ENCODE measurements at regions not wholly inside any gene's neighbourhood (a gene's known extent, or its start where the extent isn't known, plus 50 kb on each side); places are given as distances from the start of the nearest gene placed in this dataset.
"Not testable (repeated sequence)": the region's sequence is repeated elsewhere in the genome, so short reads cannot be mapped to it uniquely, and the experiment has no call there.

- DNase-seq (ENCODE audit: low read depth), result no peak
Observed at GRCh38 chr1:99062192-99062591, 57.5 kb upstream of the PLPPR5 start.

GRCh38 chr1:99069146-99069545, 64.5 kb upstream of the PLPPR5 start:
- DNase-seq (ENCODE audit: low read depth), result no peak

DNA sequence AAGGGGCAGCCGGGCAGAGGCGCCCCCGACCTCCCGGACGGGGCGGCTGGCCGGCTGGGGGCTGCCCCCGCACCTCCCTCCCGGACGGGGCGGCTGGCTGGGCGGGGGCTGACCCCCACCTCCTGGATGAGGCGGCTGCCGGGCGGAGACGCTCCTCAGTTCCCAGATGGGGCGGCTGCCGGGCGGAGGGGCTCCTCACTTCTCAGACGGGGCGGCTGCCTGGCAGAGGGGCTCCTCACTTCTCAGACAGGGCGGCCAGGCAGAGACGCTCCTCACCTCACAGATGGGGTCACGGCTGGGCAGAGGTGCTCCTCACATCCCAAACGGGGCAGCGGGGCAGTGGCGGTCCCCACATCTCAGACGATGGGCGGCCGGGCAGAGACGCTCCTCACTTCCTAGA, 73.9 kb upstream of the PLPPR5 start:
- DNase-seq (ENCODE audit: low read depth), result not testable (repeated sequence)

DNA sequence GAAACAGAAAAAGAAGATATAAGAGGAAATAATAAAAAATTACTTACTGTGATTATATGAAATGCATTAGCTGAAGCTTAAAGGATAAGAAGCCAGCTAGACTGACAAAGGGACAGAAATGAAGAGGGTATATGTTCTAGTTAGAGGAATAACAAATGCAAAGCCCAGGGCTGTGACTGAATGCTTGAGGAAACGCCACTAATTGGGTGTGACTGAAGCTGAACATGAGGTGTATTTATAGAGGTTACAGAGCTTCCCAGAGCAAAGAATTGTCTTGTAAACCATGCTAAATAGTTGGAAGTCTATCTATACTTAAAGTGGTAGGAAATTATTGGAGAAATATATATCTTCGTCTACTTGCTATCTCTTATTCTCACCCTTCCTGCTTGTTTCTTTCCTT, 77.7 kb upstream of the PLPPR5 start:
- DNase-seq (ENCODE audit: low read depth), result no peak

- DNase-seq (ENCODE audit: low read depth), result no peak
Observed at GRCh38 chr1:99083338-99083737, 78.7 kb upstream of the PLPPR5 start.

DNA sequence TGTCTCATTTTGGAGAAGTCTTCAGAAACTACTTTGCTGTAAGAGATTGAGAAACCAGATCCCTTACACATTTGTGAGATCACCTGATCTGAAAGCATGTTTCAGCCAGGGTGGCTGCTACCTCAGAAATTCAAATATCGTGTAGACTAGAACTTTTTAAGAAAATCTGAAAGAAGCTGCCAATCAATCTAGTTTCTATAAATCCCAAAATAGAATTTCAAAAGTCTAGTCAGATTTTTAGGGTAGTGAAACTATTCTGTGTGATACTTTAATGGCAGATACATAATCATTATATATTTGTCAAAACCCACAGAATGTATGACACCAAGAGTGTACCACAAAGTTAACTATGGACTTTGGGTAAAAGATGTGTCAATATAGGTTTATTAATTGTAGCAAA, 79.9 kb upstream of the PLPPR5 start:
- no peak for DNase-seq (ENCODE audit: low read depth)

DNA sequence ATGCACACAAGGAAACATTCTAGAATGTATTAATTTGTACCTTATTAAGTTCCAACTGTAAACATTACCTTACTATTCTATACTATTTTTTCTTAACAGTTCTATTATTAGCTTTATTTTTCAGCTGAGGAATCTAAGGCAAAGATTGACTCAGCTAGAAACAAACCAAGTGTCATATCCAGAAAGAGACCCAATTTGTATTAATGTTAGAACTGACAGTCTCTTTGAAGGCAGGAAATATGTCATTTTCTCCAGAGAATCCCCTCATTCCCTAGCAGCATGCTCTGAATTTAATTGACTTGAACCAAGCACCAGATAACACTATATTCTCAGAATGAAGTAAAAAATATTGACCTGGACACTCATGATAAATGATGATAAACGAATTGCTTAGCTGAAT, 81.4 kb upstream of the PLPPR5 start:
- DNase-seq (ENCODE audit: low read depth), result no peak

DNA sequence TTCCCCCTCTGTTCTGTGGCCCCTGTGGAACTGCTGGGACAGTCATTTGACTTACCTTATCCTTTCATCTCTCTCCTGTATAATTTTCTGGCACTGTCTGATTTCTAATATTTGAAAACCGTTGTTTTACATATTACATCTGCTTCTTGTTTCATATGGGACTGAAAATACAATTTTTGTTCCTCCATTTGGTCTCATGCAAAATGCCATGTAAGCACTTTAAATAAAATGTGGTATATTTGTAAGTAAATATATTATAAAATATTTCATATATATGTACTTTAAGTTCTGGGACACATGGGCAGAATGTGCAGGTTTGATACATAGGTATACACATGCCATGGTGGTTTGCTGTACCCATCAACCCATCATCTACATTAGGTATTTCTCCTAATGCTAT, 93.9 kb upstream of the PLPPR5 start:
- DNase-seq (ENCODE audit: low read depth), result no peak

DNA sequence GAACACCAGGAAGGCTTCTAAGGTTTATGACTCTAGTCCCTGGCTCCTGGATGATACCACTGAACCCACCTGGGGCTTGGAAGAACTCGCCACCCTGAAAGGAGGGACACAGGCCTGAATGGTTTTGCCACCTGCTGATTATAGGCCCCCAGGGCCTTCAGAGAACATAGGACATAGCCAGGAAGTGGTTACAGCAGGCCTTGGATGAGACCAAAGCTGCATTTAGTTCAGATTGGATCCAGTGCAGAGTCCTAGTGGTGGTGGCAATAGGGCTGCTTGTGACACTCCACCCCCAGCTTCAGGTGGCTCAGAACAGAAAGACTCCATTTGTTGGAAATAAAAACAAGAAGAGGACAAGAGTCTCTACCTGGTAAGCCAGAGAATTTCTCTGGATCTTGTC, 101.6 kb upstream of the PLPPR5 start:
- no peak for DNase-seq (ENCODE audit: low read depth)

DNA sequence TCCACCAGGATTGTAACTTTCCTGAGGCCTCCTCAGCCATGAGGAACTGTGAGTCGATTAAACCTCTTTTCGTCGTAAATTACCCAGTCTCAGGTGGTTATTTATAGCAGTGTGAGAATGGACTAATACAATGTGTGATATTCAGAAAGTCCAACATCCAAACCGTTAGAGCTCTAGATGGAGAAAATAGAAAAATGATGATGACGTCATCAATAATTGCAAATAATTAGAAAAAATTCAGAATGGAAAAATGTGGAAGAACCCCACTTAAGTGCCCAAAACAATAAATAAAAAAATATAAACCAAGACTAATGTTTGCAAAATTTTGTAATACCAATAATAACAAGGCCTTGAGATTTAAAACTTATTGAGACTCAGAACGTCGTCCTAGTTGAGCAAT, 103.0 kb upstream of the PLPPR5 start:
- DNase-seq (ENCODE audit: low read depth), result no peak

DNA sequence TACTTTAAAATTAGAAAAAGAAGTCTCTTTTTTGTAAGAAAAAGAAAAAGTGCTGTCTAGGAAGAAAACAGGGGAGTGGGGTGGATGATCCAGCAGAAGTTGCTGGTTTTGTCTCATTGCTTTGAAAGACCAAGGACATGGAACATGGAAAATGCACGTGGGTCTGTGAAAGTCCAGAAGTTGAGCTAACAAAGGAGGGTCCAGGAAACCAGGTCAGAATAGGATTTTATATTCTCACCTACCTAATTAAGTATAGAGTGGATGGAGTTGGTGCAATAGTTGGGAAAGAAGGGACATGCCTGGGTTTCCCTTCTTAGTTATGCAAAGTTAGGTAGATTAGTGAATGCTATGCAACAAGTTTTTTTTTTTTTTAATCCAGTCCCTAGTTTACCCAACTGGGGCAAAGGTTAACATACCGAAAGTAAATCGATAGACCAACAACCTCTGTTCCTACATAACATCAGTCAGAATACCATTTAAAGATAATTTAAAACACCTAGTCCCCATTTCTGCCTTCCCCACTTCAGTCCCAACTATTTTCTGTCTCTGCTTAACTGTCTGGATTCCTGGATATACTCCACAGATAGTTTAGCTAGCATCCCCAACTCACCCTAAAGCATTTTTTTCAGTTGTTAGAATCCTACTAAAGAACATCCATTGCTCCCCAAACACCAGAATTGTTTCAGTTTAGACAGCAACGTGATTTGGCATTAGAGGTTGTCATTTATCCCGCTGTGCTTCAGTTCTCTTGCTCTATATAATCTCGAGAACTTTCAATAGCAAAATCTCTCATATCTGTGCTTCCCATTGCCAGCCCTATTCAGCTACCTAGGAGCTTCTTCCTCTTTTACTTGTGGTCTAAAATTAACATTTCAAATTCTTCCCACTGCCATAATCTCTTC, 105.7 kb upstream of the PLPPR5 start:
- DNase-seq (ENCODE audit: low read depth), result no peak

- no peak for DNase-seq (ENCODE audit: low read depth)
Observed at GRCh38 chr1:99115231-99115630, 110.6 kb upstream of the PLPPR5 start.

DNA sequence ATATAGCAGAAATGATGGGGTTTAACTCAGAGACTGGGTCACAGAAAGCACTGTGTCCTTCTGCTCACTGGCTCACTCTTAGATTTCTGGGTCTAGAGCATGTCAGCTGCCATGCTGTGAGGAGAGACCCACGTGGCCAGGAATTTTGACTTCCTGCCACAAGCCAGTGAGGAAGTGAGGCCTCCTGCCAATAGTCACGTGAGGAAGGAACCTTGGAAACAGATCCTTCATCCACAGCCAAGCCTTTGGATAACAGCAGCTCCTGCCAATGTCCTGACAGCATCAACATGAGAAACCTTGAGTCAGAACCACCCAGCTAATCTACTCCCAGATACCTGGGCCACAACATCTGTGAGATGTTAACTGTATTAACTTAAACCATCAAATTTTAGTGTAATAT, 114.5 kb upstream of the PLPPR5 start:
- DNase-seq (ENCODE audit: low read depth), result no peak

- DNase-seq (ENCODE audit: low read depth), result no peak
Observed at GRCh38 chr1:99122039-99122438, 117.4 kb upstream of the PLPPR5 start.

DNA sequence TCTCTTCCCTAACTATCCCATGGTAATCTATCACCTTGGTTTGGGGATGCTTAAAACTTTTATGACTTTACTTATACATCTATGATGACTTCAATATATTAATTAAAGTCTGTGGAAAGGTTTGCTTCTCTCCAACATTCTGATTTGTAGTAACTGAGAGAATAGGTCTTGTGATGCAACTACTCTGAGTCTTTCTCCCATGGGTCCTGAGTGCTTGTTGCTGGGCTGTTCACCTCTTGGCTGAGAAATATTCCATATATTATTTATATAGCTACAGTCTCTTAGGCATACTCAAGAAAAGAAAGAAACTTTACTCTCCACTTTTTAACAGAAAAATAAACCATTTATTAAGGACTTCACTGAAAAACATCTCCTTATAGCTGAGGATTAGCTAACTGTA, 119.3 kb upstream of the PLPPR5 start:
- DNase-seq (ENCODE audit: low read depth), result no peak

- DNase-seq (ENCODE audit: low read depth), result no peak
Observed at GRCh38 chr1:99131546-99131945, 126.9 kb upstream of the PLPPR5 start.

GRCh38 chr1:99133756-99134500, 129.3 kb upstream of the PLPPR5 start:
- no peak for DNase-seq (ENCODE audit: low read depth)

DNA sequence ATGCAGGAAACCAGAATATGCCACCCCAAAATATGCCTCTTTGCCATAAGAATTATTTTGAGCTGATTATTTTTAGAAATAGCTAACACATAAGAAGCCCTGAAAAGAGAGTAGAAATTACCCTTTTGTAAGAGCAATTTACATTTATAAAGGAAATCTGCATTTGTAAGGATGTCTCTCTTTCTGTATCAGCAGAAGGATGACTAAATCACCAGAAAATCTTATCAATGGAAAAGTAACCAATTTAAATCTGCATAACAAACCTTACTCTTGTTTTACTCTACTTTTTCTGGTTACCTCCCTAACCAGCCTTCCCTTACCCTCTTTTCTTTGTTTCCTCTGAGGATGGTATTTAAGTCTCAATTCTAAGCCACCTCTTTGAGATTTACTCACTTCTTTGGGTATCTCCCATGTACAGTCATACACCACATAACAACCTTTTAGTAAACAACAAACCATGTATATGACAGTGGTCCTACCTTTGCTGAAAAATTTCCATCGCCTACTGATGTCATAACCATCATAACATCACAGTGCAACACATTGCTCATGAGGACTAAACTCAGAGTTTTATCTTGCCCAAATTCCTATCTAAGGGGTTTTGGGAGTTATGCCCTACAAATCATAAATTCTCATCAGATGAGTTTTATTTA, 126.6 kb upstream of the PLPPR4 start:
- no peak for DNase-seq (ENCODE audit: low read depth)

DNA sequence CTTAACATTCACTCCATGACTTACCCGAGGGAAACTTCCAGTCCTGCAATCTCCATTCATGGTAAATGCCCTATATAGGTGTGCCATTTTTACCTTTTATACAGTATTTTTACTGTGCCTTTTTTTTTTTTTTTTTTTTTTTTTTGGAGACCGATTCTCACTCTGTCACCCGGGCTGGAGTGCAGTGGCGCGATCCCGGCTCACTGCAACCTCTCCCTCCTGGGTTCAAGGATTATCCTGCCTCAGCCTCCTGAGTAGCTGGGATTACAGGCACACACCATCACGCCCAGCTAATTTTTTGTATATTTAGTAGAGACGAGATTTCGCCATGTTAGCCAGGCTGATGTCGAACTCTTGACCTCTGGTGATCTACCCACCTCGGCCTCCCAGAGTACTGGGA, 124.4 kb upstream of the PLPPR4 start:
- DNase-seq (ENCODE audit: low read depth), result no peak

DNA sequence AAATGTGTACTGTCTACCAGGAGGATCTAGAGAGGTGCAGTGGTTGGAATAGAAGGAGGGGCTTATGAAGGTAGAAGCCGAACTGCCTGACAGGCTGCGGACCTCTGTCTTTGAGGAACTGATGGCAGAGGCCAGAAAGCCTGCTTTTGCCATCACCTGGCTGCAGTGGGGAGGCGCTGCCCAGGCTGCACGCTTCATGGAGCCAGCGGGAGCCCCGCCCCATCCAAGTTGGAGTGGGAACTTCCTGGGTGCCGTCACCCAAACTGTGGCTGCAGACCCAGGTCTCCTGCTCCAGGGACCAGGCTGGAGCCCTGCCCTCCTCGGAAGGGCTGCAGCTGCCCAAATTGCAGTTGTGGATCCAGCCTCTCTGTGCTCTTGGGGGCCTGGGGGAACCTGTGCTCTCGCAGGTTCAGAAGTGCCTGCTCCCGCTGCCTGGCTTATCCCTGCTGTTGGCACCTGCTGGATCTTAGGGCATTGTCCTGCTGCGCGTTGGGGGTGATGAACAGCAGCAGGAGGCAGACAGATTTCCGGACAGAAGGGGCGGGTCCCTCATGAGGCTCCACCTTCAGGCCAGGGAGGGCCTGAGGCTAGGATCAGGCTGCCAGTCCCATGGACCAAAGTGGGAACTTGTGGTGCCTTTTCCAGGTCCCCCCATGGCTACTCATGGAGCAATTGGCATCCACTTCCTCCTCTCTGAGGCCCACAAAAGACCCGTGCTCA, 118.0 kb upstream of the PLPPR4 start:
- DNase-seq (ENCODE audit: low read depth), result no peak

GRCh38 chr1:99149952-99150351, 114.3 kb upstream of the PLPPR4 start:
- no peak for DNase-seq (ENCODE audit: low read depth)

DNA sequence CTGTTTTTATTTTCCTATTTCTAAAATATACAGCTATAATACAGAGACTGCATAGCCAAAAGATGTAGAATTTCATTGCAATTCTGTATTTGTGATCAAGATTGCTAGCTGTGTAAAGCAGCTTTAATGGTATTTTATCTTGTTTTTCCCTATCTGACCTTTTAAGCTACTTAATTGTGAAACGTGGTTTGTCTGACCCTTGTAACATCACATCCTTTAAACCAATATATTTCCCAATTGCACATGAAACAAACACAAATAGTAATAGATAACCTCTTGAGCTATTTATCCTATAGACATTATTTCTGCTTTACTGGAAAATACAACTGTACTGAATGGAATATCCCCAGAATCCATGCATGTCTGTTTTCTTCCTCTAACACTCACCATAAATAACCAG, 112.2 kb upstream of the PLPPR4 start:
- no peak for DNase-seq (ENCODE audit: low read depth)
